ENCODE measurements at regions not wholly inside any gene's neighbourhood (a gene's known extent, or its start where the extent isn't known, plus 50 kb on each side); places are given as distances from the start of the nearest gene placed in this dataset.

- H3K27ac ChIP-seq = no peak overlapping the region
- no peaks in the 10 kb centered on the region for H3K9me3 ChIP-seq
- H3K4me1 ChIP-seq = peaks cover 12 to 33% (median 22%) of the 10 kb centered on the region in 4 donors
- H3K27me3 ChIP-seq = no peaks in the 10 kb centered on the region
- WGBS, 5 donors = 84 to 94% (median 91%) methylated on average over 10 to 11 of the region's 11 CpGs
- intact Hi-C loops (cut with DNase I; ENCODE audit: low total_unique reads) = no loop called here
- TF ChIP-seq POLR2AphosphoS5 (IDR thresholded peaks at IDR 0.05) (no peak), POLR2A (IDR thresholded peaks at IDR 0.05) (no peak), CTCF (IDR thresholded peaks at IDR 0.05) (no peak), EP300 (IDR thresholded peaks at IDR 0.05) (no peak)
- DNase-seq = no peak
- H3K4me3 ChIP-seq = no peak overlapping the region
- H3K36me3 ChIP-seq = no peaks in the 10 kb centered on the region
Observed at GRCh38 chr2:120941571-120942120, 206.0 kb downstream of the GLI2 start.

GRCh38 chr2:120942658-120943057 lies 207.0 kb downstream of the GLI2 start:
- Histone ChIP-seq H3K9me3 (no peaks in the 10 kb centered on the region), H3K27ac (no peak overlapping the region), H3K4me3 (no peak overlapping the region), H3K27me3 (no peaks in the 10 kb centered on the region), H3K4me1 (peaks cover 10 to 23% (median 12%) of the 10 kb centered on the region in 4 donors), H3K36me3 (no peaks in the 10 kb centered on the region)
- DNase-seq = no peak
- 88 to 93% (median 89%) methylated on average over 15 of the region's 15 CpGs for WGBS, 5 donors
- TF ChIP-seq POLR2AphosphoS5 (IDR thresholded peaks at IDR 0.05) (no peak), CTCF (IDR thresholded peaks at IDR 0.05) (no peak), EP300 (IDR thresholded peaks at IDR 0.05) (no peak), POLR2A (IDR thresholded peaks at IDR 0.05) (no peak)
- intact Hi-C loops (cut with DNase I; ENCODE audit: low total_unique reads) = no loop called here

GRCh38 chr2:120943403-120944034 lies 207.9 kb downstream of the GLI2 start:
- TF ChIP-seq POLR2A (IDR thresholded peaks at IDR 0.05) (no peak), EP300 (IDR thresholded peaks at IDR 0.05) (no peak), POLR2AphosphoS5 (IDR thresholded peaks at IDR 0.05) (no peak), CTCF (IDR thresholded peaks at IDR 0.05) (no peak)
- DNase-seq = no peak
- H3K27ac ChIP-seq = no peak overlapping the region
- no peak overlapping the region for H3K4me3 ChIP-seq
- H3K27me3 ChIP-seq = no peaks in the 10 kb centered on the region
- peaks cover 1 to 14% (median 3%) of the 10 kb centered on the region in 4 donors for H3K4me1 ChIP-seq
- no peaks in the 10 kb centered on the region for H3K36me3 ChIP-seq
- intact Hi-C loops (cut with DNase I; ENCODE audit: low total_unique reads) = no loop called here
- WGBS, 5 donors = 82 to 92% (median 87%) methylated on average over 8 to 9 of the region's 9 CpGs
- no peaks in the 10 kb centered on the region for H3K9me3 ChIP-seq

- H3K4me3 ChIP-seq = no peak overlapping the region
- H3K4me1 ChIP-seq = peaks cover 0 to 6% (median 0%) of the 10 kb centered on the region in 4 donors
- intact Hi-C loops (cut with DNase I; ENCODE audit: low total_unique reads) = no loop called here
- 88 to 94% (median 91%) methylated on average over 6 to 8 of the region's 8 CpGs for WGBS, 5 donors
- H3K27ac ChIP-seq = no peak overlapping the region
- no peak for TF ChIP-seq CTCF (IDR thresholded peaks at IDR 0.05)
- no peaks in the 10 kb centered on the region for H3K36me3 ChIP-seq
- no peaks in the 10 kb centered on the region for H3K27me3 ChIP-seq
- no peaks in the 10 kb centered on the region for H3K9me3 ChIP-seq
- no peak for DNase-seq
Observed at GRCh38 chr2:120944575-120944974, 208.9 kb downstream of the GLI2 start.

Data from stomach (tissue), 8 donors.